Subcutaneous abdominal adipose tissue (tissue), 5 donors: ENCODE measurements at regions not wholly inside any gene's neighbourhood (a gene's known extent, or its start where the extent isn't known, plus 50 kb on each side); places are given as distances from the start of the nearest gene placed in this dataset.
"Not testable (repeated sequence)": the region's sequence is repeated elsewhere in the genome, so short reads cannot be mapped to it uniquely, and the experiment has no call there.

Source experiments
- H3K27ac ChIP-seq: one replicate; pipeline ENCODE4 v1.7.0; 2013; ENCODE audit warnings: low read depth, mild to moderate bottlenecking, inconsistent platforms, low read length, moderate library complexity
- H3K27me3 ChIP-seq, 5 donors: one replicate each; pipeline ENCODE4 v1.7.0; 2013; ENCODE audit warnings: low read length in 5 of 5, inconsistent platforms in 1 of 5; ENCODE audit not compliant: control insufficient read depth in 5 of 5, insufficient read depth in 4 of 5
- H3K36me3 ChIP-seq, 5 donors: one replicate each; pipeline ENCODE4 v1.7.0; 2013; ENCODE audit warnings: low read length in 5 of 5; ENCODE audit not compliant: control insufficient read depth in 5 of 5, insufficient read depth in 5 of 5
- H3K4me1 ChIP-seq, 5 donors: one replicate each; pipeline ENCODE4 v1.7.0; 2013; ENCODE audit warnings: low read length in 5 of 5, mild to moderate bottlenecking in 3 of 5, moderate library complexity in 1 of 5; ENCODE audit not compliant: control insufficient read depth in 5 of 5, insufficient read depth in 5 of 5
- H3K4me3 ChIP-seq, 5 donors: one replicate each; pipeline ENCODE4 v1.7.0; 2013; ENCODE audit warnings: low read length in 5 of 5, low read depth in 1 of 5
- H3K9ac ChIP-seq, 5 donors: one replicate each; pipeline ENCODE4 v1.7.0; 2013; ENCODE audit warnings: low read length in 5 of 5, mild to moderate bottlenecking in 4 of 5, moderate library complexity in 3 of 5
- H3K9me3 ChIP-seq, 5 donors: one replicate each; pipeline ENCODE4 v1.7.0; 2013; ENCODE audit warnings: low read length in 5 of 5; ENCODE audit not compliant: control insufficient read depth in 5 of 5
- donor health status: healthy.
- donor health status: healthy.
- donor health status: healthy.
- donor health status: healthy.
- donor health status: healthy.

GRCh38 chr2:195538937-195539336 is 118.1 kb upstream of the SLC39A10 start:
- Histone ChIP-seq H3K27ac (no peak overlapping the region), H3K27me3 (no peaks in the 10 kb centered on the region), H3K36me3 (no peaks in the 10 kb centered on the region), H3K9me3 (no peaks in the 10 kb centered on the region), H3K9ac (no peak overlapping the region), H3K4me1 (peaks cover under 1 to 15% (median 7%) of the 10 kb centered on the region in 5 donors), H3K4me3 (no peak overlapping the region)

GRCh38 chr2:195537811-195538210 is 119.2 kb upstream of the SLC39A10 start:
- no peaks in the 10 kb centered on the region for H3K27me3 ChIP-seq
- no peak overlapping the region for H3K27ac ChIP-seq
- H3K4me1 ChIP-seq: peaks cover 3 to 20% (median 14%) of the 10 kb centered on the region in 5 donors

GRCh38 chr2:195536906-195537305 is 120.1 kb upstream of the SLC39A10 start:
- no peak overlapping the region for H3K9ac ChIP-seq
- H3K36me3 ChIP-seq: no peaks in the 10 kb centered on the region
- H3K4me3 ChIP-seq: no peak overlapping the region
- H3K9me3 ChIP-seq: no peaks in the 10 kb centered on the region
- H3K27me3 ChIP-seq: no peaks in the 10 kb centered on the region
- no peak overlapping the region for H3K27ac ChIP-seq
- peaks cover 3 to 21% (median 14%) of the 10 kb centered on the region in 5 donors for H3K4me1 ChIP-seq

More at GRCh38 chr2:195537811-195538210, 119.2 kb upstream of the SLC39A10 start:
- H3K9me3 ChIP-seq: no peaks in the 10 kb centered on the region
- H3K36me3 ChIP-seq: no peaks in the 10 kb centered on the region
- H3K9ac ChIP-seq: no peak overlapping the region
- no peak overlapping the region for H3K4me3 ChIP-seq

- Histone ChIP-seq H3K9ac (no peak overlapping the region), H3K4me3 (no peak overlapping the region), H3K36me3 (no peaks in the 10 kb centered on the region), H3K27ac (no peak overlapping the region), H3K27me3 (no peaks in the 10 kb centered on the region), H3K9me3 (no peaks in the 10 kb centered on the region), H3K4me1 (peaks cover 3 to 21% (median 14%) of the 10 kb centered on the region in 5 donors)
Observed at GRCh38 chr2:195535911-195536522, 121.0 kb upstream of the SLC39A10 start.

GRCh38 chr2:195534971-195535370 is 122.1 kb upstream of the SLC39A10 start:
- H3K9ac ChIP-seq: no peak overlapping the region
- no peak overlapping the region for H3K27ac ChIP-seq

GRCh38 chr2:195533771-195534642 is 123.0 kb upstream of the SLC39A10 start:
- H3K27ac ChIP-seq: no peak overlapping the region
- no peaks in the 10 kb centered on the region for H3K9me3 ChIP-seq
- peaks cover 3 to 21% (median 14%) of the 10 kb centered on the region in 5 donors for H3K4me1 ChIP-seq
- H3K36me3 ChIP-seq: no peaks in the 10 kb centered on the region
- H3K9ac ChIP-seq: no peak overlapping the region
- no peaks in the 10 kb centered on the region for H3K27me3 ChIP-seq
- H3K4me3 ChIP-seq: peak overlapping the region in 1 of 5 donors; percentile 4

More at GRCh38 chr2:195534971-195535370, 122.1 kb upstream of the SLC39A10 start:
- Histone ChIP-seq H3K4me1 (peaks cover 3 to 21% (median 14%) of the 10 kb centered on the region in 5 donors), H3K36me3 (no peaks in the 10 kb centered on the region), H3K4me3 (no peak overlapping the region), H3K9me3 (no peaks in the 10 kb centered on the region), H3K27me3 (no peaks in the 10 kb centered on the region)

- no peak overlapping the region for H3K27ac ChIP-seq
- peak overlapping the region in 3 of 5 donors; percentile 42 to 52 (median 42) for H3K4me3 ChIP-seq
- peaks cover 3 to 21% (median 14%) of the 10 kb centered on the region in 5 donors for H3K4me1 ChIP-seq
- peak overlapping the region in 2 of 5 donors; percentile 31 to 33 for H3K9ac ChIP-seq
- H3K36me3 ChIP-seq: no peaks in the 10 kb centered on the region
- H3K9me3 ChIP-seq: no peaks in the 10 kb centered on the region
- H3K27me3 ChIP-seq: no peaks in the 10 kb centered on the region
Observed at GRCh38 chr2:195532628-195533271, 124.3 kb upstream of the SLC39A10 start.

GRCh38 chr2:195532255-195532627 is 124.8 kb upstream of the SLC39A10 start:
- Histone ChIP-seq H3K4me1 (peaks cover 3 to 21% (median 14%) of the 10 kb centered on the region in 5 donors), H3K9ac (no peak overlapping the region), H3K27ac (no peak overlapping the region)

GRCh38 chr2:195531754-195532153 is 125.3 kb upstream of the SLC39A10 start:
- Histone ChIP-seq H3K27me3 (no peaks in the 10 kb centered on the region), H3K9ac (no peak overlapping the region), H3K9me3 (no peaks in the 10 kb centered on the region), H3K4me3 (no peak overlapping the region), H3K4me1 (peaks cover 3 to 19% (median 13%) of the 10 kb centered on the region in 5 donors), H3K36me3 (no peaks in the 10 kb centered on the region), H3K27ac (no peak overlapping the region)

More at GRCh38 chr2:195532255-195532627, 124.8 kb upstream of the SLC39A10 start:
- Histone ChIP-seq H3K9me3 (no peaks in the 10 kb centered on the region), H3K4me3 (no peak overlapping the region), H3K27me3 (no peaks in the 10 kb centered on the region), H3K36me3 (no peaks in the 10 kb centered on the region)

GRCh38 chr2:195523242-195523641 is 133.8 kb upstream of the SLC39A10 start:
- not testable (repeated sequence) for H3K27me3 ChIP-seq, H3K4me1 ChIP-seq, H3K9ac ChIP-seq, H3K36me3 ChIP-seq, H3K9me3 ChIP-seq, H3K4me3 ChIP-seq, H3K27ac ChIP-seq
